ENCODE measurements at regions not wholly inside any gene's neighbourhood (a gene's known extent, or its start where the extent isn't known, plus 50 kb on each side); places are given as distances from the start of the nearest gene placed in this dataset.

DNA sequence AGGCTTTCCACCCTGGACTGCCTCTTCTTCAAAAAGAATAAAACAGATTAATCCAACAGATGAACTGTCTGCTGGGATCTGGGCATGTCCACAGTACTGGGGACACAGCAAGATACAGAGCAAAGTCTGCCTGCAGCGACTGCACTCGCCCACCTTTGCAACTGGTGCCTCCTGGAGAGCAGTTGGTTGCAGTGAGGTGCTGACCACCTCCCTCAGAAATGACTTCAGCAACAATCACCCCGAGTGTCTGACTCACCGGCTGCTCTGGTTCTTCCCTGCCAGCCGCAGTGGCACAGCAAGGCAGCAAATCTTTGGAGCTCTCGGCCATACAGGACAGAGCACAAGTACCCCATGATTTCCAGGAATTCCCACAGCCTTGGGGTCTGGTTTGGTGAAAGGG lies 179.7 kb downstream of the ANAPC1 start:
- TF ChIP-seq, protein P1, sequence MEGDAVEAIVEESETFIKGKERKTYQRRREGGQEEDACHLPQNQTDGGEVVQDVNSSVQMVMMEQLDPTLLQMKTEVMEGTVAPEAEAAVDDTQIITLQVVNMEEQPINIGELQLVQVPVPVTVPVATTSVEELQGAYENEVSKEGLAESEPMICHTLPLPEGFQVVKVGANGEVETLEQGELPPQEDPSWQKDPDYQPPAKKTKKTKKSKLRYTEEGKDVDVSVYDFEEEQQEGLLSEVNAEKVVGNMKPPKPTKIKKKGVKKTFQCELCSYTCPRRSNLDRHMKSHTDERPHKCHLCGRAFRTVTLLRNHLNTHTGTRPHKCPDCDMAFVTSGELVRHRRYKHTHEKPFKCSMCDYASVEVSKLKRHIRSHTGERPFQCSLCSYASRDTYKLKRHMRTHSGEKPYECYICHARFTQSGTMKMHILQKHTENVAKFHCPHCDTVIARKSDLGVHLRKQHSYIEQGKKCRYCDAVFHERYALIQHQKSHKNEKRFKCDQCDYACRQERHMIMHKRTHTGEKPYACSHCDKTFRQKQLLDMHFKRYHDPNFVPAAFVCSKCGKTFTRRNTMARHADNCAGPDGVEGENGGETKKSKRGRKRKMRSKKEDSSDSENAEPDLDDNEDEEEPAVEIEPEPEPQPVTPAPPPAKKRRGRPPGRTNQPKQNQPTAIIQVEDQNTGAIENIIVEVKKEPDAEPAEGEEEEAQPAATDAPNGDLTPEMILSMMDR (IDR thresholded peaks at IDR 0.05) = no peak
- no peak for TF ChIP-seq ZFX (IDR thresholded peaks at IDR 0.05; ENCODE audit: borderline replicate concordance)

All from 22Rv1 (cell line).